ENCODE measurements at regions not wholly inside any gene's neighbourhood (a gene's known extent, or its start where the extent isn't known, plus 50 kb on each side); places are given as distances from the start of the nearest gene placed in this dataset.

DNA sequence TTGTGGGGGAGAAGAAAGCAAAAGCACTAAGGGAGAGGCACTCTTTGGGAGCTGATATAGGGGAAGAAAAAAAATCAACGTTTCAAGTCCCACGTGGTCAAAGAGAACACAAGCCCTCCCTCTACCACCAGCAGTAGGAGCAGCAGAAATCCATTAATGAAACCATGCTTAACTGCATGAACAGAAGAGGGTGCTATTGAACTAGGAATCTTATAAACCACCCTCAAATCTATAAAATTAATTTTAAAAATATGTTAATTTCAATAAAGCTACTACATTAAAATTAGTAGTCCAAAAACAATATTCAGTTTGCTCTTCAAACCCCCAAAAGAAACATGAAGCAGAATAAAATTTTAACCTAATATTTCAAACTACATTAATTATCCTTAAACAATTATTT is 147.8 kb downstream of the TMEM18 start:
- TF ChIP-seq CTCF (IDR thresholded peaks at IDR 0.05) (peak; percentile 11 to 58 (median 40)), POLR2A (IDR thresholded peaks at IDR 0.05) (no peak)
